ENCODE measurements at regions not wholly inside any gene's neighbourhood (a gene's known extent, or its start where the extent isn't known, plus 50 kb on each side); places are given as distances from the start of the nearest gene placed in this dataset.

DNA sequence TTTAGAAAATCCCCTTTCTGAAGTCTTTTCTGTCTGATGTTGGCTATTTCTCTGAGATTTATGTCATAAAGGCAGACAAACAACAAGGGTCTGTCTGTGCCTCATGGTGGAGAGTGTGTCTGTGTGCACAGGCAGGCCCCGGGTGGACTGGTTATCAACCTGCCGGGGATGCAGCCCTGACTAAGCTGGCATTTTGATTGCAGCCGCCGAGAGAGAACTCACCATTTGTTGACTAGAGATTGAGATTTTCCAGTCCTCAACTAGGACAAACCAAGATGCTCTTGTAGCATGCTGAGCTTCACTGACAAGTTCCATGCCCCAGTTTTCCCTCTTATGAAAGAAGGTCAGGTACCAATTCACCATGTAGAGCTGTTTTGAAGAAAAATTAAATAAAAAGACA, 363.6 kb upstream of the CNR1 start:
- peaks cover 6% of the 10 kb centered on the region for H3K9me3 Mint-ChIP-seq (ENCODE audit: unreplicated experiment)

DNA sequence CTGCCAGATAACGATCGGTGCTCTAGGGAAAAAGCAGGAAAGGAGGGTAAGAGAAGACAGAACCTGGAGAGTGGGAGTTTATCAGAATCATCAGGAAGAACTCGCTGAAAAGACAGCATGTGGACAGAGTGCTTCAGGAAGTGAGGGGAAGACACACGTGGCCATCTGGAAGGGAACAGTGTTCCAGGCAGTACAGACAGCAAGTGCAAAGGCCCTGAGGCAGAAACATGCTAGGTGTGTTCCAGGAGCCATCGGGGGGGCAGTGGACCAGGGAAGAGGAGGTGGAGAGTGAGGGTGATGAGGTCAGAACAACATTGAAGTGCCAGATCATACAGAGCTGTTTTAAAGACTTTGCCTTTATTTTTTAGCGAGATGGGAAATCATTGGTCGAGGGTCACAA, 354.3 kb upstream of the CNR1 start:
- Histone ChIP-seq H3K4me1 (no peaks in the 10 kb centered on the region), H3K9me3 (no peaks in the 10 kb centered on the region), H3K4me3 (ENCODE audit: low read depth, low read length) (no peak overlapping the region), H3K36me3 (ENCODE audit: control insufficient read depth, insufficient read depth, low read length) (no peaks in the 10 kb centered on the region), H3K27me3 (replicated peaks; ENCODE audit: control insufficient read depth, insufficient read depth, low read length) (no peaks in the 10 kb centered on the region)
- no peak overlapping the region for H3K4me3 Mint-ChIP-seq (ENCODE audit: unreplicated experiment)
- DNase-seq = no peak
- peaks cover 10% of the 10 kb centered on the region for H3K4me1 Mint-ChIP-seq (ENCODE audit: low read depth, unreplicated experiment)
- no peaks in the 10 kb centered on the region for H3K36me3 Mint-ChIP-seq (ENCODE audit: insufficient read depth, unreplicated experiment)
- CTCF ChIA-PET = no interaction called here
- H3K27me3 Mint-ChIP-seq (ENCODE audit: insufficient read depth, unreplicated experiment) = peaks cover 4% of the 10 kb centered on the region
- H3K9me3 Mint-ChIP-seq (ENCODE audit: unreplicated experiment) = peaks cover 12% of the 10 kb centered on the region
- TF ChIP-seq, protein P1, sequence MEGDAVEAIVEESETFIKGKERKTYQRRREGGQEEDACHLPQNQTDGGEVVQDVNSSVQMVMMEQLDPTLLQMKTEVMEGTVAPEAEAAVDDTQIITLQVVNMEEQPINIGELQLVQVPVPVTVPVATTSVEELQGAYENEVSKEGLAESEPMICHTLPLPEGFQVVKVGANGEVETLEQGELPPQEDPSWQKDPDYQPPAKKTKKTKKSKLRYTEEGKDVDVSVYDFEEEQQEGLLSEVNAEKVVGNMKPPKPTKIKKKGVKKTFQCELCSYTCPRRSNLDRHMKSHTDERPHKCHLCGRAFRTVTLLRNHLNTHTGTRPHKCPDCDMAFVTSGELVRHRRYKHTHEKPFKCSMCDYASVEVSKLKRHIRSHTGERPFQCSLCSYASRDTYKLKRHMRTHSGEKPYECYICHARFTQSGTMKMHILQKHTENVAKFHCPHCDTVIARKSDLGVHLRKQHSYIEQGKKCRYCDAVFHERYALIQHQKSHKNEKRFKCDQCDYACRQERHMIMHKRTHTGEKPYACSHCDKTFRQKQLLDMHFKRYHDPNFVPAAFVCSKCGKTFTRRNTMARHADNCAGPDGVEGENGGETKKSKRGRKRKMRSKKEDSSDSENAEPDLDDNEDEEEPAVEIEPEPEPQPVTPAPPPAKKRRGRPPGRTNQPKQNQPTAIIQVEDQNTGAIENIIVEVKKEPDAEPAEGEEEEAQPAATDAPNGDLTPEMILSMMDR (IDR thresholded peaks at IDR 0.05; ENCODE audit: insufficient read depth in 1 of 2, low read depth in 1 of 2, low read length in 1 of 2, severe bottlenecking in 1 of 2, unreplicated experiment in 1 of 2) = no peak
- BruUV-seq (replicated peaks) = no TSS peak
- POLR2A ChIA-PET = no interaction called here
- H3K27ac Mint-ChIP-seq (ENCODE audit: unreplicated experiment) = no peak overlapping the region
- intact Hi-C loops (cut with micrococcal nuclease; ENCODE audit: unreplicated experiment) = no loop called here

More for the DNA sequence above, 363.6 kb upstream of the CNR1 start:
- Mint-ChIP-seq H3K4me1 (ENCODE audit: low read depth, unreplicated experiment) (no peaks in the 10 kb centered on the region), H3K27me3 (ENCODE audit: insufficient read depth, unreplicated experiment) (peaks cover 14% of the 10 kb centered on the region), H3K4me3 (ENCODE audit: unreplicated experiment) (no peak overlapping the region), H3K36me3 (ENCODE audit: insufficient read depth, unreplicated experiment) (peaks cover 5% of the 10 kb centered on the region), H3K27ac (ENCODE audit: unreplicated experiment) (no peak overlapping the region)
- ChIA-PET POLR2A (no interaction called here), CTCF (no interaction called here)
- no TSS peak for BruUV-seq (replicated peaks)
- TF ChIP-seq, protein P1 (IDR thresholded peaks at IDR 0.05; ENCODE audit: insufficient read depth in 1 of 2, low read depth in 1 of 2, low read length in 1 of 2, severe bottlenecking in 1 of 2, unreplicated experiment in 1 of 2) = no peak
- H3K4me1 ChIP-seq = no peaks in the 10 kb centered on the region
- no peak for DNase-seq
- H3K4me3 ChIP-seq (ENCODE audit: low read depth, low read length) = no peak overlapping the region
- H3K9me3 ChIP-seq = no peaks in the 10 kb centered on the region
- H3K36me3 ChIP-seq (ENCODE audit: control insufficient read depth, insufficient read depth, low read length) = no peaks in the 10 kb centered on the region
- no peaks in the 10 kb centered on the region for H3K27me3 ChIP-seq (replicated peaks; ENCODE audit: control insufficient read depth, insufficient read depth, low read length)
- intact Hi-C loops (cut with micrococcal nuclease; ENCODE audit: unreplicated experiment) = no loop called here

DNA sequence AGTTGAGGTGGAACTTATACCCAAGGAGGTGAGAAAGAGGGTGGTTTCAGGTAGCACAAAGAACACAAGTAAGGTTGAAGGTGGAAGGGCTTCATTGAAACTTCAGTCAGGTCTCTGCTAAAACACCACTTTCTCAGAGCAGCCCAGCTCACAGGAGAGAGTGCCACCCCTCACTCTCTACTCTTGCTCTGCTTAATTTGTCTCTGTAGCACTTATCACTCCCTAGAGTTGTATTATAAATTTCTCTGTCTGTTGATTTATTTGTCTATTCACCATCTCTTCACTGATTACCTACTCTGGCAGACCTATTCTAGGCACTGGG, 353.8 kb upstream of the CNR1 start:
- Mint-ChIP-seq H3K9me3 (ENCODE audit: unreplicated experiment) (peaks cover 11% of the 10 kb centered on the region), H3K4me1 (ENCODE audit: low read depth, unreplicated experiment) (peaks cover 10% of the 10 kb centered on the region), H3K4me3 (ENCODE audit: unreplicated experiment) (no peak overlapping the region), H3K27me3 (ENCODE audit: insufficient read depth, unreplicated experiment) (peaks cover 4% of the 10 kb centered on the region), H3K36me3 (ENCODE audit: insufficient read depth, unreplicated experiment) (no peaks in the 10 kb centered on the region), H3K27ac (ENCODE audit: unreplicated experiment) (no peak overlapping the region)
- no peak for DNase-seq
- Histone ChIP-seq H3K9me3 (no peaks in the 10 kb centered on the region), H3K36me3 (ENCODE audit: control insufficient read depth, insufficient read depth, low read length) (no peaks in the 10 kb centered on the region), H3K27me3 (replicated peaks; ENCODE audit: control insufficient read depth, insufficient read depth, low read length) (no peaks in the 10 kb centered on the region), H3K4me3 (ENCODE audit: low read depth, low read length) (no peak overlapping the region), H3K4me1 (no peaks in the 10 kb centered on the region)
- POLR2A ChIA-PET = no interaction called here
- CTCF ChIA-PET = no interaction called here
- no TSS peak for BruUV-seq (replicated peaks)
- intact Hi-C loops (cut with micrococcal nuclease; ENCODE audit: unreplicated experiment) = no loop called here
- TF ChIP-seq, protein P1 (IDR thresholded peaks at IDR 0.05; ENCODE audit: insufficient read depth in 1 of 2, low read depth in 1 of 2, low read length in 1 of 2, severe bottlenecking in 1 of 2, unreplicated experiment in 1 of 2) = no peak
